T-helper 17 cell (primary cell): ENCODE measurements at regions not wholly inside any gene's neighbourhood (a gene's known extent, or its start where the extent isn't known, plus 50 kb on each side); places are given as distances from the start of the nearest gene placed in this dataset.

Source experiments
- ATAC-seq: fragments of 150-1000 bp; cut with Tn5 transposase; 2 replicates; pipeline ENCODE4 v1.10.0; 2021; ENCODE audit warnings: mild to moderate bottlenecking, moderate library complexity
- DNase-seq, 3 donors: peaks; one replicate each; pipeline versions ENCODE4 v3.0.0 to v3.0.0-alpha.2; 2020 to 2021
- H3K9me3 ChIP-seq: one replicate; pipeline ENCODE4 v1.7.0; 2013; ENCODE audit warnings: low read length, mild to moderate bottlenecking; ENCODE audit not compliant: control insufficient read depth, poor library complexity, severe bottlenecking
- H3K27ac Mint-ChIP-seq: one replicate; pipeline ENCODE4 v1.8.0; 2022; ENCODE audit warnings: mild to moderate bottlenecking, moderate library complexity, mixed read lengths
- H3K27me3 Mint-ChIP-seq: one replicate; pipeline ENCODE4 v1.8.0; 2022; ENCODE audit warnings: mixed read lengths
- H3K36me3 Mint-ChIP-seq: one replicate; pipeline ENCODE4 v1.8.0; 2022; ENCODE audit warnings: low read depth, mixed read lengths
- H3K4me1 Mint-ChIP-seq: one replicate; pipeline ENCODE4 v1.8.0; 2022; ENCODE audit warnings: mild to moderate bottlenecking, mixed read lengths
- H3K4me3 Mint-ChIP-seq: one replicate; pipeline ENCODE4 v1.8.0; 2022; ENCODE audit warnings: mild to moderate bottlenecking, moderate library complexity, mixed read lengths

GRCh38 chr10:123491364-123491763 is 174.8 kb upstream of the GPR26 start:
- no peak for ATAC-seq
- H3K9me3 ChIP-seq: no peaks in the 10 kb centered on the region
- Mint-ChIP-seq H3K27ac (no peak overlapping the region), H3K4me1 (no peaks in the 10 kb centered on the region), H3K27me3 (peaks cover 32% of the 10 kb centered on the region), H3K36me3 (no peaks in the 10 kb centered on the region), H3K4me3 (no peak overlapping the region)
- no peak for DNase-seq

GRCh38 chr10:123492016-123492415 is 174.1 kb upstream of the GPR26 start:
- no peaks in the 10 kb centered on the region for H3K9me3 ChIP-seq
- Mint-ChIP-seq H3K4me1 (no peaks in the 10 kb centered on the region), H3K36me3 (no peaks in the 10 kb centered on the region), H3K27me3 (peaks cover 26% of the 10 kb centered on the region), H3K27ac (no peak overlapping the region), H3K4me3 (no peak overlapping the region)
- no peak for ATAC-seq
- DNase-seq: no peak

GRCh38 chr10:123494301-123494808 is 171.8 kb upstream of the GPR26 start:
- H3K4me1 Mint-ChIP-seq: no peaks in the 10 kb centered on the region
- H3K9me3 ChIP-seq: no peaks in the 10 kb centered on the region
- no peak overlapping the region for H3K27ac Mint-ChIP-seq
- ATAC-seq (no peak), DNase-seq (no peak)
- no peak overlapping the region for H3K4me3 Mint-ChIP-seq
- H3K36me3 Mint-ChIP-seq: no peaks in the 10 kb centered on the region
- peaks cover 26% of the 10 kb centered on the region for H3K27me3 Mint-ChIP-seq

- peaks cover 33% of the 10 kb centered on the region for H3K27me3 Mint-ChIP-seq
- H3K27ac Mint-ChIP-seq: no peak overlapping the region
- ATAC-seq: no peak
- H3K36me3 Mint-ChIP-seq: no peaks in the 10 kb centered on the region
- H3K4me3 Mint-ChIP-seq: no peak overlapping the region
- H3K9me3 ChIP-seq: no peaks in the 10 kb centered on the region
- H3K4me1 Mint-ChIP-seq: peaks cover 4% of the 10 kb centered on the region
- no peak for DNase-seq
Measured at GRCh38 chr10:123496375-123496774, 169.8 kb upstream of the GPR26 start.

GRCh38 chr10:123496996-123497660 is 169.0 kb upstream of the GPR26 start:
- no peak for DNase-seq
- H3K4me3 Mint-ChIP-seq: no peak overlapping the region
- H3K27me3 Mint-ChIP-seq: peaks cover 33% of the 10 kb centered on the region
- ATAC-seq: no peak
- peaks cover 2% of the 10 kb centered on the region for H3K36me3 Mint-ChIP-seq
- no peaks in the 10 kb centered on the region for H3K9me3 ChIP-seq
- peaks cover 4% of the 10 kb centered on the region for H3K4me1 Mint-ChIP-seq
- no peak overlapping the region for H3K27ac Mint-ChIP-seq

GRCh38 chr10:123500110-123500509 is 166.0 kb upstream of the GPR26 start:
- no peaks in the 10 kb centered on the region for H3K9me3 ChIP-seq
- peaks cover 4% of the 10 kb centered on the region for H3K4me1 Mint-ChIP-seq
- H3K27me3 Mint-ChIP-seq: peaks cover 27% of the 10 kb centered on the region
- H3K4me3 Mint-ChIP-seq: no peak overlapping the region
- ATAC-seq (no peak), DNase-seq (no peak)
- H3K36me3 Mint-ChIP-seq: peaks cover 2% of the 10 kb centered on the region
- H3K27ac Mint-ChIP-seq: no peak overlapping the region

GRCh38 chr10:123501148-123501547 is 165.0 kb upstream of the GPR26 start:
- Mint-ChIP-seq H3K27me3 (peaks cover 22% of the 10 kb centered on the region), H3K36me3 (peaks cover 2% of the 10 kb centered on the region), H3K27ac (no peak overlapping the region), H3K4me1 (peaks cover 4% of the 10 kb centered on the region), H3K4me3 (no peak overlapping the region)
- ATAC-seq (no peak), DNase-seq (no peak)
- H3K9me3 ChIP-seq: no peaks in the 10 kb centered on the region

GRCh38 chr10:123502983-123503382 is 163.2 kb upstream of the GPR26 start:
- peaks cover 22% of the 10 kb centered on the region for H3K27me3 Mint-ChIP-seq
- peaks cover 4% of the 10 kb centered on the region for H3K4me1 Mint-ChIP-seq
- DNase-seq (no peak), ATAC-seq (no peak)
- H3K4me3 Mint-ChIP-seq: no peak overlapping the region
- no peak overlapping the region for H3K27ac Mint-ChIP-seq
- peaks cover 2% of the 10 kb centered on the region for H3K36me3 Mint-ChIP-seq
- no peaks in the 10 kb centered on the region for H3K9me3 ChIP-seq

GRCh38 chr10:123506455-123506854 is 159.7 kb upstream of the GPR26 start:
- Mint-ChIP-seq H3K4me3 (no peak overlapping the region), H3K4me1 (no peaks in the 10 kb centered on the region), H3K36me3 (peaks cover 2% of the 10 kb centered on the region), H3K27me3 (peaks cover 10% of the 10 kb centered on the region), H3K27ac (no peak overlapping the region)
- no peak for ATAC-seq
- H3K9me3 ChIP-seq: no peaks in the 10 kb centered on the region
- no peak for DNase-seq

- H3K9me3 ChIP-seq: no peaks in the 10 kb centered on the region
- ATAC-seq: no peak
- H3K27me3 Mint-ChIP-seq: peaks cover 1% of the 10 kb centered on the region
- H3K4me3 Mint-ChIP-seq: no peak overlapping the region
- H3K36me3 Mint-ChIP-seq: no peaks in the 10 kb centered on the region
- H3K4me1 Mint-ChIP-seq: no peaks in the 10 kb centered on the region
- H3K27ac Mint-ChIP-seq: no peak overlapping the region
- DNase-seq: no peak
Measured at GRCh38 chr10:123507298-123507697, 158.9 kb upstream of the GPR26 start.

- no peak for ATAC-seq
Measured at GRCh38 chr10:123509338-123509737, 156.8 kb upstream of the GPR26 start.

GRCh38 chr10:123512901-123513775 is 153.0 kb upstream of the GPR26 start:
- no peaks in the 10 kb centered on the region for H3K9me3 ChIP-seq
- ATAC-seq (no peak), DNase-seq (no peak)
- no peaks in the 10 kb centered on the region for H3K4me1 Mint-ChIP-seq
- H3K36me3 Mint-ChIP-seq: no peaks in the 10 kb centered on the region
- peaks cover 24% of the 10 kb centered on the region for H3K27me3 Mint-ChIP-seq
- no peak overlapping the region for H3K27ac Mint-ChIP-seq
- no peak overlapping the region for H3K4me3 Mint-ChIP-seq

More at GRCh38 chr10:123509338-123509737, 156.8 kb upstream of the GPR26 start:
- no peak overlapping the region for H3K4me3 Mint-ChIP-seq
- no peaks in the 10 kb centered on the region for H3K9me3 ChIP-seq
- no peaks in the 10 kb centered on the region for H3K4me1 Mint-ChIP-seq
- no peak overlapping the region for H3K27ac Mint-ChIP-seq
- no peak for DNase-seq
- no peaks in the 10 kb centered on the region for H3K27me3 Mint-ChIP-seq
- no peaks in the 10 kb centered on the region for H3K36me3 Mint-ChIP-seq

GRCh38 chr10:123513870-123514269 is 152.3 kb upstream of the GPR26 start:
- H3K27ac Mint-ChIP-seq: no peak overlapping the region
- DNase-seq: no peak
- H3K4me1 Mint-ChIP-seq: no peaks in the 10 kb centered on the region
- H3K4me3 Mint-ChIP-seq: no peak overlapping the region
- peaks cover 24% of the 10 kb centered on the region for H3K27me3 Mint-ChIP-seq
- H3K9me3 ChIP-seq: no peaks in the 10 kb centered on the region
- H3K36me3 Mint-ChIP-seq: no peaks in the 10 kb centered on the region
- no peak for ATAC-seq
